Activated CD8-positive, alpha-beta T cell treated with anti-CD3 and anti-CD28 coated beads, Interleukin-2, amount 10 ng/mL, durations not matched to agents 7 days and 5 days (primary cell): ENCODE measurements at regions not wholly inside any gene's neighbourhood (a gene's known extent, or its start where the extent isn't known, plus 50 kb on each side); places are given as distances from the start of the nearest gene placed in this dataset.

Source experiments
- ATAC-seq: fragments of 150-1000 bp; cut with Tn5 transposase; one replicate; pipeline ENCODE4 v1.10.0; 2021; ENCODE audit warnings: moderate library complexity
- CTCF ChIA-PET: fragments of 350-600 bp; sonication (Branson Sonifier 250); formaldehyde crosslinking; loops from one replicate; lab custom pipeline; 2021; ENCODE audit warnings: antibody characterized with exemption; lab: Charles Lee
- POLR2A ChIA-PET: fragments of 350-600 bp; sonication (Branson Sonifier 250); formaldehyde crosslinking; loops from one replicate; lab custom pipeline; 2021; ENCODE audit warnings: antibody characterized with exemption; lab: Charles Lee
- DNase-seq: peaks from one replicate; pipeline ENCODE4 v3.0.0-alpha.2; 2020
- H3K27ac Mint-ChIP-seq: one replicate; pipeline ENCODE4 v1.8.0; 2021; ENCODE audit warnings: mild to moderate bottlenecking, mixed read lengths
- H3K27me3 Mint-ChIP-seq: one replicate; pipeline ENCODE4 v1.8.0; 2021; ENCODE audit warnings: low read depth, mixed read lengths
- H3K36me3 Mint-ChIP-seq: one replicate; pipeline ENCODE4 v1.8.0; 2021; ENCODE audit warnings: low read depth, mixed read lengths
- H3K4me1 Mint-ChIP-seq: one replicate; pipeline ENCODE4 v1.8.0; 2021; ENCODE audit warnings: low read depth, mixed read lengths
- H3K4me3 Mint-ChIP-seq: one replicate; pipeline ENCODE4 v1.8.0; 2021; ENCODE audit warnings: mild to moderate bottlenecking, mixed read lengths
- H3K9me3 Mint-ChIP-seq: one replicate; pipeline ENCODE4 v1.8.0; 2022; ENCODE audit warnings: mixed read lengths; ENCODE audit not compliant: insufficient read depth

DNA sequence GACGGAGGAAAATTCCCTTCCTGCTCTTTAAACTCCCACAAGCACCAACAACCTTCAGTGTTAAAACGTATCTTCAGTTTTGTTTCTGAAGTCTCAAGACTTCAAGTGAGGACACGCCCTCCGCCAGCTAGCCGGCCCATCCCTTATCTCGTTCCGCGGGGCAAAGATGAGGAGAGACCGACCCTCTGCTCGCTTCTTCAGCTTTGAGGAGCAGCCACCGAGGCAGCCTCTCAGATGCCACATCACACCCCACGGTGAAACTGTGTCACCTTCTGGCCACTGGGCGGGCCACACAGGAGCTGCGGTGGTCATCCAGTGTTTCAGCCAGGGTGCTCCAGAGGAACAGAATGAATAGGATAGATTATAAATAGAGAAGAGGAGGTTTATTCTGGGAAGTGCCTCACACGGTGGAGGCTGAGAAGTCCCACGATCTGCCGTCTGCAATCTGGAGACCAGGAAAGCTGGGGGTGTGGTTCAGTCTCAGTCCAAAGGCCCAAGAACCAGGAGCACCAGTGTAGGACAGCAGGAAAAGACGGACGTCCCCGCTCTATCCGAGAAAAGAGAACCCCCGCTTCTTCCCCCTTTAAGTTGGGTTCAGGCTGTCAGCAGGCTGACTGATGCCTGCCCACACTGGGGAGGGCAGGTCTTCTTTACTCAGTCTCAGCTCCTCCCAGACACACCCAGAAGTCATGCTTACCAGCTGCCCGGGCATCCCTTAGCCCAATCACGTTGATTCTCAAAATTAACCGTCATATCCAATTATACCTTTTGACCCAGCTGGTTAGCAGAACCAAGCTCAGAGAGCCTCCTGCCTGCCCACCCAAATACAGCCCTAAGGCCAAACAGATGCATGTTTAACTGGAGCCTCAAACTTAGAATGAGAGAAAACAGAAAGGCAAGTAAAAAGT lies 399.7 kb upstream of the ID2 start:
- peaks cover 2% of the 10 kb centered on the region for H3K27me3 Mint-ChIP-seq
- ChIA-PET POLR2A (no interaction called here), CTCF (no interaction called here)
- no peaks in the 10 kb centered on the region for H3K36me3 Mint-ChIP-seq
- no peak for DNase-seq
- peaks cover 18% of the 10 kb centered on the region for H3K4me1 Mint-ChIP-seq
- no peak for ATAC-seq
- no peaks in the 10 kb centered on the region for H3K9me3 Mint-ChIP-seq
- peak overlapping the region; percentile 5 for H3K4me3 Mint-ChIP-seq
- no peak overlapping the region for H3K27ac Mint-ChIP-seq

DNA sequence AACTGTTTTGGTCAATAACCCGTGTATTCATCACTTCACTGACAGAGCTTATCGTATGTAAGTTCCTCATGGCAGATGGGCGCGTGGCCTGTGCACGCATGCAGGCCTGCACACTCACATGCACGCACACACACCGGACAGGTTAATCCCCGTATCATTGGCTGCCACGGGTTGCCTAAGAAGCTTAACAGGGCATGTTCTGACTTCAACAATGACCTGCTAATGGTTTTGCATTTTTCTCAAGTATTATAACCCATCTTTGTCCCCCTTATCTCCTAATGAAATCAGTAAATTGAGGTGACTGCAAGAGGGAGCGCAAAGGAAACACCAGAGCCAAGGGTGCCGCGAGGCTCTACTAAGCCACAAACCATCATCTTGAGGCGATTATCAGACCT lies 399.0 kb upstream of the ID2 start:
- ATAC-seq (no peak), DNase-seq (no peak)
- no peak overlapping the region for H3K4me3 Mint-ChIP-seq
- CTCF ChIA-PET, result no interaction called here
- no peaks in the 10 kb centered on the region for H3K36me3 Mint-ChIP-seq
- peaks cover 18% of the 10 kb centered on the region for H3K4me1 Mint-ChIP-seq
- peaks cover 2% of the 10 kb centered on the region for H3K27me3 Mint-ChIP-seq
- H3K27ac Mint-ChIP-seq, result no peak overlapping the region
- POLR2A ChIA-PET, result no interaction called here
- H3K9me3 Mint-ChIP-seq, result no peaks in the 10 kb centered on the region

DNA sequence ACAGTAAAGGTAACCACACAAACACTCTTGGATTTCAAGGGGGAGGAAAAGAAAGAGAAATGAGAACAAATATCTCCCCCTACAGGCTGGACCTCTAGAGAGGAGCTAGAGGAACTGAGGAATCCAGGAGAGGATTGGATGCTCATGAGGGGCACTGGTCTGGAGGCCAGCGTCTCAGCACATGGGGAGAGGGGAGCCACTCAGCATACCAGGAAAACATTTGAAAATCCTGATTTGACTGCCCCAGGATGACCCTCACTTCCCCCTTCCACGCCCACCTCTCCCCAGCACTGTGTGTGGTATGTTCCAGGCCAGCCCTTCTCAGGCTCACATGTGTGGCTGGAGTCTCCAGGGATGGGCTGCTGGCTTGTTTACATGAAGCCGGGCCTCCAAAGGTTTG lies 396.8 kb upstream of the ID2 start:
- CTCF ChIA-PET, result no interaction called here

DNA sequence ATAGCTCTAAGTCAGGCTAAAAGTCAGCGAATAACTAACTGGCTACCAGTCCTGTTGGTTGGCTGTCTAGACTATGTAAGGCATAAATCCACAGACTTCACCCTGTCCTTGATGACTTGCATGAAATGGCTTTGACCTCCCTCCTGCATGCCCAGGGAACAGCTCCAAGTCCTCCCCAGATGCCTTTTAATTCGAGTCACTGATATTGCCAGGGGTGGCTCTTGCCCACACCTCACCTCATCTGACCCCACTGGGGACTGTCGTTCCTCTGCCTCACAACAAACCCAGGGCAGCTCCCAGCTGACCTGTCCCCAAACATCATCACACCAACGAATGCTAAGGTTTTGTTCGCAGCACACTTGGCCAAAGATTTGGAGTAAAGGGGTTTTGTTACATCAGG lies 396.0 kb upstream of the ID2 start:
- peaks cover 24% of the 10 kb centered on the region for H3K4me1 Mint-ChIP-seq
- ChIA-PET POLR2A (no interaction called here), CTCF (interaction anchor here (0.7 kb wide), 1 partner anchor 1048 kb away, joined by 3 read pairs; no protein-coding TSS in a partner anchor)
- no peak overlapping the region for H3K27ac Mint-ChIP-seq
- no peak for DNase-seq
- ATAC-seq, result no peak
- no peak overlapping the region for H3K4me3 Mint-ChIP-seq
- peaks cover 7% of the 10 kb centered on the region for H3K36me3 Mint-ChIP-seq
- peaks cover 3% of the 10 kb centered on the region for H3K27me3 Mint-ChIP-seq
- H3K9me3 Mint-ChIP-seq, result peaks cover 12% of the 10 kb centered on the region

More for the DNA sequence above, 396.8 kb upstream of the ID2 start:
- H3K27ac Mint-ChIP-seq, result peak overlapping the region; percentile 14
- POLR2A ChIA-PET, result no interaction called here
- no peak overlapping the region for H3K4me3 Mint-ChIP-seq
- peaks cover 24% of the 10 kb centered on the region for H3K4me1 Mint-ChIP-seq
- ATAC-seq (no peak), DNase-seq (no peak)
- H3K9me3 Mint-ChIP-seq, result peaks cover 12% of the 10 kb centered on the region
- H3K27me3 Mint-ChIP-seq, result peaks cover 3% of the 10 kb centered on the region
- H3K36me3 Mint-ChIP-seq, result peaks cover 7% of the 10 kb centered on the region

DNA sequence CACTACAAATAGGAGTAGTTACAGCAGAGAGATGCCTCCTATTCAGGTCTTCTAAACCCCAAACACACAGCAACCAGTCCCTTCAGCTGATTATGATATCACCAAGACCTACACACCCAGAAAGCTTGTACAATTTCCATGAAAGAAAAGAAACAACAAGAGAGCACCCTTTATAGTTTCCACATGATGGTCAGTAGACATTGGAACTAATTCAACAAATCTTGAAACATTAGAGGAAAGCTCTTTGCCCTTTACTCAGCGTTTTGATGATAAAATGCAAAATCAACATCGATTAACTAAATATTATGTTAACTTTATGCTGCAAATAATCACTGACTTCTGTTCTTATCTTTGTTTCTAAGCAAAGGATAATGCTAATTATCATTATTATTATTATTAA lies 393.6 kb upstream of the ID2 start:
- DNase-seq (no peak), ATAC-seq (no peak)
- Mint-ChIP-seq H3K27ac (no peak overlapping the region), H3K9me3 (peaks cover 12% of the 10 kb centered on the region), H3K4me3 (no peak overlapping the region), H3K4me1 (peaks cover 17% of the 10 kb centered on the region), H3K27me3 (peaks cover 9% of the 10 kb centered on the region), H3K36me3 (peaks cover 12% of the 10 kb centered on the region)
- ChIA-PET POLR2A (interaction anchor here (0.7 kb wide), 1 partner anchor 394 kb away, joined by 3 read pairs; the partner anchor contains the start of gene ID2), CTCF (interaction anchor here (0.7 to 0.8 kb wide), 3 partner anchors 10 to 117 kb away, joined by 3 read pairs; no protein-coding TSS in a partner anchor)

DNA sequence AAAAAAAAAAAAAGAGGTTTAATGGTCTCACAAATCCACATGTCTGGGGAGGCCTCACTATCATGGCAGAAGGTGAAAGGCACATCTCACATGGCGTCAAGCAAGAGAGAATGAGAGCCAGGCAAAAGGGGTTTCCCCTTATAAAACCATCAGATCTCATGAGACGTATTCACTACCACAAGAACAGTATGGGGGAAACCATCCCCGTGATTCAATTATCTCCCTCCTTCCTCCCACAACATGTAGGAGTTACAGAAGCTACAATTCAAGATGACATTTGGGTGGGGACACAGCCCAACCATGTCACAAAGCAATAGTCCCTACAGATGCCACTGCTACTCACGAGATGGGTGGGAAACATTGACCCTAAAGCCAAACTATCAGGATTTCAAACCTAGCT lies 392.7 kb upstream of the ID2 start:
- peaks cover 14% of the 10 kb centered on the region for H3K27me3 Mint-ChIP-seq
- peaks cover 17% of the 10 kb centered on the region for H3K36me3 Mint-ChIP-seq
- peaks cover 17% of the 10 kb centered on the region for H3K4me1 Mint-ChIP-seq
- H3K9me3 Mint-ChIP-seq, result peaks cover 12% of the 10 kb centered on the region
- no peak overlapping the region for H3K27ac Mint-ChIP-seq
- H3K4me3 Mint-ChIP-seq, result no peak overlapping the region
- ChIA-PET CTCF (interaction anchor here (0.7 kb wide), 1 partner anchor 19 kb away, joined by 3 read pairs; no protein-coding TSS in a partner anchor), POLR2A (no interaction called here)
- no peak for ATAC-seq
- no peak for DNase-seq

DNA sequence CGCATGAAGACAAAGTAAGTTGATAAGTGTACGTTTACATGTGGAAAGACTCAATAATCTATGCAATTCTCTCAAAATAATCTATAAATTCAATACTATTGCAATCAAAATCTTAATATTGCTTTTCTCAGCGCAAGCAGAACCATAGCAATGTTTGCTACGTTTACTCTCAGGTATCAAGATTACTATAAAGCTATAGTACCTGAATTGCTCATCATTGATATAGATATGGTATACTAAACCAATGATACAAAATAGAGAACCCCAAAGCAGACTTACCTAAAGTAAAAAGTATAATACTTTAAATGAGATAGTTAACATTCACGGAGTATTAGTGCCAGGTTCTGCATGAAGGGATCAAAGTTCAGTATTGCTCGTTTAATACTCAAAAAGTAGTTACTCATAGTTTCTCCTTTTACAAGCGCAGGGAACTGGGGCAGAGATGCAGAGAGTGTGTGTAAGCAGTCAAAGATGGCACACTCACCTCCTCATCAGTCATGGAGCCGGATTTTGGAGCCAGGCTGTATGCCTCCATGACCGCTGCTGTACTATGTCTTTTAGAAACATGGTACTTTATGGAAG lies 391.0 kb upstream of the ID2 start:
- H3K4me3 Mint-ChIP-seq, result no peak overlapping the region
- peaks cover 12% of the 10 kb centered on the region for H3K9me3 Mint-ChIP-seq
- no peak overlapping the region for H3K27ac Mint-ChIP-seq
- ChIA-PET CTCF (no interaction called here), POLR2A (no interaction called here)
- DNase-seq (no peak), ATAC-seq (no peak)
- H3K4me1 Mint-ChIP-seq, result peaks cover 18% of the 10 kb centered on the region
- peaks cover 19% of the 10 kb centered on the region for H3K27me3 Mint-ChIP-seq
- peaks cover 24% of the 10 kb centered on the region for H3K36me3 Mint-ChIP-seq

DNA sequence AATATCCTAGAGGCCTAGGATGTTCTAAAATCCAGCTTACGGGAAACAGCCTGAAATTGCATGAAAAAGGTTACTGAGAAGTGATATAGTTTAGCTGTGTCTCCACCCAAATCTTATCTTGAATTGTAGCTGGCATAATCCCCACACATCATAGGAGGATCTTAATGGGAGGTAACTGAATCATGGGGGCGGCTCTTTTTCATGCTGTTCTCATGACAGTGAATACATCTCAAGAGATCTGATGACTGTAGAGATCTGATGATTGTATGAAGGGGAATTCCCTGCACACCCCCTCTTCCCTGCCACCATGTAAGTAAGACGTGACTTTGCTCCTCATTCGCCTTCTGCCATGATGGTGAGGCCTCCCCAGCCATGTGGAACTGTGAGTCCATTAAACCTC lies 385.6 kb upstream of the ID2 start:
- ATAC-seq (no peak), DNase-seq (no peak)
- H3K9me3 Mint-ChIP-seq, result no peaks in the 10 kb centered on the region
- H3K4me1 Mint-ChIP-seq, result peaks cover 46% of the 10 kb centered on the region
- H3K36me3 Mint-ChIP-seq, result peaks cover 47% of the 10 kb centered on the region
- ChIA-PET POLR2A (no interaction called here), CTCF (no interaction called here)
- H3K27ac Mint-ChIP-seq, result no peak overlapping the region
- peaks cover 15% of the 10 kb centered on the region for H3K27me3 Mint-ChIP-seq
- H3K4me3 Mint-ChIP-seq, result no peak overlapping the region

DNA sequence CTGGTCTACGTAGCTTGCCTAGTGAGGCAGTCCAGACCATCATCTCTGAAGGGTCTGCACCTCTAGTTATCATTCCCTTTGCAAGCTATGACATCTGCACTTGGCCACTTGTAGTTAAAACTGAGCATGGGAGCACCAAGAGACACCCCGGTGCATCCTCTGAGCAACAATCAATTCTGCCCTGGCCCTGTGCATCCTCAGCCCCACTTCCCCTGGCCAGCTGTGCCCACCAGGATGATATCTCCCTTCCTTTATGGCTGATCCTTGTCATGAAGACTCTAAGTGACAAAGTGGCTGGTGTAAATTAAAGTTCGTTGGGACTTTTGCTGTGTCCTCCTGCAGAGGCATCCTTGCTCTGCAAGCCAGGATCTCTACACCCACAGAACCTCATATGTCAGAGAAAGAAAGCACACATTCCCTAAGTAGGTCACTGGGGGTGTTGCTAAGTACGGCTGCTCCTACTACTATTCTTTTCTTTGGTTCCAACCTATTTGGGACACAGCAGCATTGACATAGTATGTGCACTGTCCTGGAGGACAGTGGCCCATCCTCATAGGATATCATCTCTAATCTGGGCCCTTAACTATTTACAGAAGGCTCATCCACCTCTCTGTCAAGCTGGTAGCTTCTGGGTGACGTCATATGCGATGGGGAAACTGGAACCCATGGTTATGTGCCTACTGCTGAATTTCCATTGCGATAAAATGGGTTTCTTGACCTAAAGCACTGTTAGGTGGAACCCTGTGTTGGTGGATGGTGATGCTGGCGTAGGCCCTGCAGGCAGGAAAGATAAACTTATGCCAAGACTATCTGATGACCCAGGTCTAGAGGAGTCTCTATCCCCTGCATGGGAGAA lies 384.3 kb upstream of the ID2 start:
- Mint-ChIP-seq H3K4me3 (no peak overlapping the region), H3K36me3 (peaks cover 53% of the 10 kb centered on the region), H3K27me3 (peaks cover 10% of the 10 kb centered on the region), H3K27ac (no peak overlapping the region), H3K9me3 (peaks cover 3% of the 10 kb centered on the region), H3K4me1 (peaks cover 54% of the 10 kb centered on the region)
- ChIA-PET CTCF (no interaction called here), POLR2A (no interaction called here)
- no peak for DNase-seq
- ATAC-seq, result no peak

DNA sequence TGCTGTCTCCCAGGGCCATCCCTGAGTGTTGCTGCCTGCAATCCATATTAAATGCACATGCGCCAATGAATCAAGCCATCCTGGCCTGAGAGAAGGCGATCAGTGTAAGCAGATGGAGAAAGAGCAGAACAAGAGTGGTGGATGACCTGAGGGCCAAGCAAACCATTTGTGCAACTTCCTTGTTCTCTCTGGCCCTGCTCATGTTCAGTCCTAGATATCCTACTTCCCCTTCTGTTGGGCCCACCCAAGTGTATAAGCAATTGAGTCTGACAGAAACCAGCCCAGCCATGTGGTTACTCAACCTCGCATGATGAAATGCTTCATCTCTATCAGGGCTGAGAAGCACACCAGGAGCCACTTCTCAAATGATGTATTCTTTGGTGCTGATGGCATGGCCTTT lies 383.1 kb upstream of the ID2 start:
- ATAC-seq (no peak), DNase-seq (no peak)
- Mint-ChIP-seq H3K36me3 (peaks cover 57% of the 10 kb centered on the region), H3K27me3 (peaks cover 6% of the 10 kb centered on the region), H3K9me3 (peaks cover 8% of the 10 kb centered on the region), H3K27ac (peak overlapping the region; percentile 4), H3K4me3 (no peak overlapping the region), H3K4me1 (peaks cover 66% of the 10 kb centered on the region)
- POLR2A ChIA-PET, result no interaction called here
- CTCF ChIA-PET, result no interaction called here

DNA sequence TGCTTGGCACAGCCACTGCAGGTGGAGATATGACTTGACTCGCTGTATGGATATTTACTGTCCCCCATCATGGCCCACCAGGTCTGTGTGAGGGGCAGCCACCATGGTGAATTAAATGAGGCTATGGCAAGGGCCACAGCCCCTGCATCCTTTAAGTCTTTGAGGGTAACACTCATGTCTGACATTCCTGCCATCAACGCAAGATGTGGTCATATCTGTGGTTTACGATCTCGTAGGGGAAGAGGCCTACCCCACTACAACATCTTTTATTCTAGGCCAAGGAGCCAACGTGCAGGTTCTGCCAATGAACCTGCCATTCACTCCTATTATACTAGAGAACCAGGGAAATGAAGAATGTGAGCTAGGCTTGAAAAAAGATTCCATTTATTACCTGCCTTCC lies 381.6 kb upstream of the ID2 start:
- H3K9me3 Mint-ChIP-seq, result peaks cover 8% of the 10 kb centered on the region
- POLR2A ChIA-PET, result interaction anchor here (1.3 to 2.1 kb wide), 2 partner anchors 10 to 243 kb away, joined by 3 to 6 read pairs; no protein-coding TSS in a partner anchor
- CTCF ChIA-PET, result interaction anchor here (0.8 to 2.5 kb wide), 2 partner anchors 12 to 244 kb away, joined by 3 to 13 read pairs; no protein-coding TSS in a partner anchor
- H3K4me1 Mint-ChIP-seq, result peaks cover 80% of the 10 kb centered on the region
- DNase-seq (peak; percentile 28), ATAC-seq (no peak)
- H3K27me3 Mint-ChIP-seq, result peaks cover 1% of the 10 kb centered on the region
- peaks cover 58% of the 10 kb centered on the region for H3K36me3 Mint-ChIP-seq
- H3K27ac Mint-ChIP-seq, result peak overlapping the region; percentile 6
- H3K4me3 Mint-ChIP-seq, result no peak overlapping the region
